ENCODE measurements at regions not wholly inside any gene's neighbourhood (a gene's known extent, or its start where the extent isn't known, plus 50 kb on each side); places are given as distances from the start of the nearest gene placed in this dataset.

DNA sequence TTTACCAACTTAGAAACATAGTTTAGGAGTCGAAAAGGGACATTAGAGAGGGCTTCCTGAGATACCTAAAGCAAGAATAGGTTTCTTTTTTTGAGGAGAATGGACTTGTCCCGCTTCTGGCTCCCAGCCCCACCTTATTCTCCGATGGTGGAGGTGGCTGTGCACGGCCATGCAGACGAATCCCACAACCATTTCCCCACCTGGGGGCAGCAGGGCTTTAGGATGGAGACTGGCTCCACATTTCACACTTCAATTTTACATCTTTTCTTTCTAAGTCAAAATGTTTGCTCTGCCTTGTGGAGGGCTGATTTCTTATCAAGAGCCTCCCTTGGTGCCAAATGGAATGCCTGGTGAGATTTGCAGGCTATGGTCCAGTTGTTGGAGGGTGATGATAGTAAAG is 118.5 kb downstream of the GLRX3 start:
- Mint-ChIP-seq H3K9me3 (peaks cover 23 to 43% of the 10 kb centered on the region in 2 experiments), H3K36me3 (ENCODE audit: insufficient read depth in 1 of 3, low read depth in 3 of 3) (peaks cover 0 to 3% (median 0%) of the 10 kb centered on the region in 3 experiments; a peak in 1 of 7 replicates), H3K4me1 (peaks cover 3 to 6% of the 10 kb centered on the region in 2 experiments; a peak in 2 of 4 replicates), H3K4me3 (no peak overlapping the region), H3K27me3 (ENCODE audit: low read depth) (peaks cover 5% of the 10 kb centered on the region), H3K27ac (no peak overlapping the region)
- H4K8ac ChIP-seq (replicated peaks; ENCODE audit: insufficient read length, low read depth, low read length): no peak overlapping the region
- no peak overlapping the region for H3K18ac ChIP-seq (ENCODE audit: insufficient read length, low read depth, low read length)
- no peaks in the 10 kb centered on the region for H3K79me1 ChIP-seq (ENCODE audit: insufficient read depth, low read depth, low read length, poor library complexity, severe bottlenecking)
- no peak overlapping the region for H3T11ph ChIP-seq (ENCODE audit: low read length)
- H2AFZ ChIP-seq (ENCODE audit: low read length): no peak overlapping the region
- no peak overlapping the region for H4K5ac ChIP-seq (ENCODE audit: insufficient read length, low read depth, low read length)
- H3K23ac ChIP-seq (ENCODE audit: insufficient read length, low read depth, low read length): no peak overlapping the region
- no peak overlapping the region for H2BK20ac ChIP-seq (ENCODE audit: low read depth, low read length, poor library complexity, severe bottlenecking)
- no peak overlapping the region for H2AK5ac ChIP-seq (ENCODE audit: insufficient read length, low read length)
- H3K4me1 ChIP-seq (ENCODE audit: insufficient read depth, low read length): no peaks in the 10 kb centered on the region
- H2BK12ac ChIP-seq (ENCODE audit: insufficient read length, low read depth, low read length): no peak overlapping the region
- H3K14ac ChIP-seq (ENCODE audit: insufficient read depth, low read length): no peak overlapping the region
- TF ChIP-seq, protein P1, sequence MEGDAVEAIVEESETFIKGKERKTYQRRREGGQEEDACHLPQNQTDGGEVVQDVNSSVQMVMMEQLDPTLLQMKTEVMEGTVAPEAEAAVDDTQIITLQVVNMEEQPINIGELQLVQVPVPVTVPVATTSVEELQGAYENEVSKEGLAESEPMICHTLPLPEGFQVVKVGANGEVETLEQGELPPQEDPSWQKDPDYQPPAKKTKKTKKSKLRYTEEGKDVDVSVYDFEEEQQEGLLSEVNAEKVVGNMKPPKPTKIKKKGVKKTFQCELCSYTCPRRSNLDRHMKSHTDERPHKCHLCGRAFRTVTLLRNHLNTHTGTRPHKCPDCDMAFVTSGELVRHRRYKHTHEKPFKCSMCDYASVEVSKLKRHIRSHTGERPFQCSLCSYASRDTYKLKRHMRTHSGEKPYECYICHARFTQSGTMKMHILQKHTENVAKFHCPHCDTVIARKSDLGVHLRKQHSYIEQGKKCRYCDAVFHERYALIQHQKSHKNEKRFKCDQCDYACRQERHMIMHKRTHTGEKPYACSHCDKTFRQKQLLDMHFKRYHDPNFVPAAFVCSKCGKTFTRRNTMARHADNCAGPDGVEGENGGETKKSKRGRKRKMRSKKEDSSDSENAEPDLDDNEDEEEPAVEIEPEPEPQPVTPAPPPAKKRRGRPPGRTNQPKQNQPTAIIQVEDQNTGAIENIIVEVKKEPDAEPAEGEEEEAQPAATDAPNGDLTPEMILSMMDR (conservative IDR thresholded peaks at IDR 0.05): peak; percentile 24; the same call in 1 of the 3 replicates
- no peaks in the 10 kb centered on the region for H3K23me2 ChIP-seq (ENCODE audit: insufficient read length, low read depth, low read length, poor library complexity, severe bottlenecking)
- no peak overlapping the region for H3K56ac ChIP-seq (ENCODE audit: insufficient read length, low read depth, low read length)
- H2BK15ac ChIP-seq (ENCODE audit: low read depth, low read length): no peak overlapping the region
- H4K91ac ChIP-seq (ENCODE audit: insufficient read length, low read depth, low read length): no peak overlapping the region
- no peaks in the 10 kb centered on the region for H3K27me3 ChIP-seq (ENCODE audit: insufficient read depth, low read length)
- DNase-seq: no peak
- no peaks in the 10 kb centered on the region for H4K20me1 ChIP-seq (ENCODE audit: control insufficient read depth, insufficient read depth, insufficient read length)
- no peaks in the 10 kb centered on the region for H3K79me2 ChIP-seq (ENCODE audit: insufficient read depth, low read length)
- peaks cover 3% of the 10 kb centered on the region for H3K9me3 ChIP-seq (ENCODE audit: control insufficient read depth, low read depth, low read length)
- no peak overlapping the region for H3K9ac ChIP-seq (ENCODE audit: extremely low read depth, insufficient read length, low read length)
- no peak overlapping the region for H2BK5ac ChIP-seq (ENCODE audit: insufficient read length, low read length)
- H2BK120ac ChIP-seq (ENCODE audit: low read depth, low read length, poor library complexity, severe bottlenecking): no peak overlapping the region
- no CpG with 5 or more reads among the region's 5 CpGs for WGBS (ENCODE audit: extremely low coverage, insufficient read length, low lambda C conversion rate)
- H3K27ac ChIP-seq (ENCODE audit: insufficient read length, low read depth, low read length): no peak overlapping the region
- no peak overlapping the region for H3K4ac ChIP-seq (ENCODE audit: low read depth, low read length)
- H3K4me2 ChIP-seq (ENCODE audit: insufficient read depth, insufficient read length, low read length): no peak overlapping the region

All from H9 (cell line).